Cardiac muscle cell (in vitro differentiated cells and primary cell): ENCODE measurements at regions not wholly inside any gene's neighbourhood (a gene's known extent, or its start where the extent isn't known, plus 50 kb on each side); places are given as distances from the start of the nearest gene placed in this dataset.
"Not testable (repeated sequence)": the region's sequence is repeated elsewhere in the genome, so short reads cannot be mapped to it uniquely, and the experiment has no call there.

ENCODE experiments used
- DNase-seq, 2 donors: peaks; one replicate each; pipeline versions ENCODE4 v3.0.0 to v3.0.0-alpha.2; 2010 to 2017; ENCODE audit warnings: low read depth in 1 of 2, low spot score in 1 of 2
- H3K27ac ChIP-seq: fragments of 200-600 bp; sonication (generic); 2 replicates; pipeline ENCODE4 v1.5.1; 2016
- H3K27me3 ChIP-seq: fragments of 200-600 bp; sonication (generic); 2 replicates; pipeline ENCODE4 v1.6.0; 2016; ENCODE audit warnings: control low read depth
- H3K36me3 ChIP-seq: fragments of 200-600 bp; sonication (generic); 2 replicates; pipeline ENCODE4 v1.5.1; 2016; ENCODE audit warnings: control low read depth
- H3K4me1 ChIP-seq: fragments of 200-600 bp; sonication (generic); 2 replicates; pipeline ENCODE4 v1.8.1; 2017; ENCODE audit warnings: low read depth, mild to moderate bottlenecking, mixed run types
- H3K4me3 ChIP-seq: fragments of 200-600 bp; sonication (generic); 2 replicates; pipeline ENCODE4 v1.5.1; 2016; ENCODE audit warnings: mild to moderate bottlenecking
- H3K9me3 ChIP-seq: fragments of 200-600 bp; sonication (generic); 2 replicates; pipeline ENCODE4 v1.5.1; 2017; ENCODE audit warnings: low read depth, mild to moderate bottlenecking, control low read depth
- TF ChIP-seq, protein P1 (sequence below): IDR thresholded peaks from 2 replicates; pipeline ENCODE4 v1.5.1; 2012; ENCODE audit warnings: low read depth, mild to moderate bottlenecking, low read length

DNA sequence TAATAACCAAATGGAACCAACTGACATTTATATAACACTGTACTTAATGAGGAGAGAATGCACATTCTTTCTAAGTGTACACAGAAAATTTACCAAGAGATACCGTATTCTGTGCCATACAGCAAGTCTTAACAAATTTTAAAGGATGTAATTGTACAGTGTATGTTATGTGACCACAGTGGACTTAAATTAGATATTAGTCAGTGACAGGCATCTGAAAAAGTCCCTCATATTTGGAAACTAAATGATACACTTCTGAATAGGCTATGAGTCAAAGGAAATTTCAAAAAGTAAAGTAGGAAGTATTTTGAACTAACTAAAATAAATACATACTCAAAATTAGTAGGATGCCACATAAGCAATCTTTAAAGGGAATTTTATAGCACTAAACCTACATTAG lies 59.6 kb upstream of the P3H2 start:
- no peaks in the 10 kb centered on the region for H3K27me3 ChIP-seq
- H3K4me3 ChIP-seq: no peak overlapping the region
- H3K36me3 ChIP-seq: no peaks in the 10 kb centered on the region
- DNase-seq: no peak
- H3K9me3 ChIP-seq: no peaks in the 10 kb centered on the region
- TF ChIP-seq, protein P1, sequence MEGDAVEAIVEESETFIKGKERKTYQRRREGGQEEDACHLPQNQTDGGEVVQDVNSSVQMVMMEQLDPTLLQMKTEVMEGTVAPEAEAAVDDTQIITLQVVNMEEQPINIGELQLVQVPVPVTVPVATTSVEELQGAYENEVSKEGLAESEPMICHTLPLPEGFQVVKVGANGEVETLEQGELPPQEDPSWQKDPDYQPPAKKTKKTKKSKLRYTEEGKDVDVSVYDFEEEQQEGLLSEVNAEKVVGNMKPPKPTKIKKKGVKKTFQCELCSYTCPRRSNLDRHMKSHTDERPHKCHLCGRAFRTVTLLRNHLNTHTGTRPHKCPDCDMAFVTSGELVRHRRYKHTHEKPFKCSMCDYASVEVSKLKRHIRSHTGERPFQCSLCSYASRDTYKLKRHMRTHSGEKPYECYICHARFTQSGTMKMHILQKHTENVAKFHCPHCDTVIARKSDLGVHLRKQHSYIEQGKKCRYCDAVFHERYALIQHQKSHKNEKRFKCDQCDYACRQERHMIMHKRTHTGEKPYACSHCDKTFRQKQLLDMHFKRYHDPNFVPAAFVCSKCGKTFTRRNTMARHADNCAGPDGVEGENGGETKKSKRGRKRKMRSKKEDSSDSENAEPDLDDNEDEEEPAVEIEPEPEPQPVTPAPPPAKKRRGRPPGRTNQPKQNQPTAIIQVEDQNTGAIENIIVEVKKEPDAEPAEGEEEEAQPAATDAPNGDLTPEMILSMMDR: no peak
- no peak overlapping the region for H3K27ac ChIP-seq
- peaks cover 11% of the 10 kb centered on the region for H3K4me1 ChIP-seq

DNA sequence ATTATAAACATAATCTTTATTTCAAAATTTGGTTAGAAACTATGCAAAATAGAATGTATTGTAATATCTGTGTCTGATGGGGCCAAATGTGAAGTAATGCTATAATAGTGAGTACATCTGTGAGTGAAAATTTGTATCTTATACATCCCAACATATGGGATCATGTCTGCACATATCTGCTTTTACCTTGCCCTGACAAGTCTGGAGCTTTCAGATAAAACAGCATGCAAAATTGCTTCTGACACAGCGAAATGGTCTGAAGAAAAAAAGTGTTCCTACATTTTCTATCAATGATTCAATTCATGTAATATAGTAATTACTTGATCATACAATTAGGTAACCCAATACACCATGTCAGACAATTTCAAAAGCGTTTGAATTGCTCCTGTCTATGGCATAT lies 58.1 kb upstream of the P3H2 start:
- Histone ChIP-seq H3K9me3 (no peaks in the 10 kb centered on the region), H3K36me3 (no peaks in the 10 kb centered on the region), H3K27ac (no peak overlapping the region), H3K27me3 (no peaks in the 10 kb centered on the region), H3K4me1 (peaks cover 11% of the 10 kb centered on the region), H3K4me3 (no peak overlapping the region)
- no peak for DNase-seq
- TF ChIP-seq, protein P1: no peak

DNA sequence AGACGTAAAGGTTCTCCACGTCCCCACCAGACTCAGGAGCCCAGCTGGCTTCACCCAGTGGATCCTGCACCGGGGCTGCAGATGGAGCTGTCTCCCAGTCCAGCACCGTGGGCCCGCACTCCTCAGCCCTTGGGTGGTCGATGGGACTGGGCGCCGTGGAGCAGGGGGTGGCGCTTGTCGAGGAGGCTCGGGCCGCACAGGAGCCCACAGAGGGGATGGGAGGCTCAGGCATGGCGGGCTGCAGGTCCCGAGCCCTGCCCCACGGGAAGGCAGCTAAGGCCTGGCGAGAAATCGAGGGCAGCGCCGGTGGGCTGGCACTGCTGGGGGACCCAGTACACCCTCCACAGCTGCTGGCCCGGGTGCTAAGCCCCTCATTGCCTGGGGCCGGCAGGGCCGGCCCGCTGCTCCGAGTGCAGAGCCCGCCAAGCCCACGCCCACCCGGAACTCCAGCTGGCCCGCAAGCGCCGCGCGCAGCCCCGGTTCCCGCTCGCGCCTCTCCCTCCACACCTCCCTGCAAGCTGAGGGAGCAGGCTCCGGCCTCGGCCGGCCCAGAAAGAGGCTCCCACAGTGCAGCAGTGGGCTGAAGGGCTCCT lies 56.3 kb upstream of the P3H2 start:
- H3K4me1 ChIP-seq, H3K27me3 ChIP-seq, H3K27ac ChIP-seq, DNase-seq, H3K36me3 ChIP-seq, H3K9me3 ChIP-seq, H3K4me3 ChIP-seq: not testable (repeated sequence)

DNA sequence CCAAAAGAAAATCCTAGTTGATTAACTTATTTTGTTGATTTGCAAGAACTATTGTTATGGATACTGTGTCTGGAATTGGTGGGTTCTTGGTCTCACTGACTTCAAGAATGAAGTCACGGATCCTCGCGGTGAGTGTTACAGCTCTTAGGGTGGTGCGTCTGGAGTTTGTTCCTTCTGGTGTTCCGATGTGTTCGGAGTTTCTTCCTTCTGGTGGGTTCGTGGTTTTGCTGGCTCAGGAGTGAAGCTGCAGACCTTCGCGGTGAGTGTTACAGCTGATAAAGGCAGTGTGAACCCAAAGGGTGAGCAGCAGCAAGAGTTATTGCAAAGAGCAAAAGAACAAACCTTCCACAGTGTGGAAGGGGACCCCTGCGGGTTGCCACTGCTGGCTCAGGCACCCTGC lies 55.4 kb upstream of the P3H2 start:
- H3K27me3 ChIP-seq, H3K4me3 ChIP-seq, H3K36me3 ChIP-seq, H3K4me1 ChIP-seq, DNase-seq, H3K27ac ChIP-seq, H3K9me3 ChIP-seq: not testable (repeated sequence)

DNA sequence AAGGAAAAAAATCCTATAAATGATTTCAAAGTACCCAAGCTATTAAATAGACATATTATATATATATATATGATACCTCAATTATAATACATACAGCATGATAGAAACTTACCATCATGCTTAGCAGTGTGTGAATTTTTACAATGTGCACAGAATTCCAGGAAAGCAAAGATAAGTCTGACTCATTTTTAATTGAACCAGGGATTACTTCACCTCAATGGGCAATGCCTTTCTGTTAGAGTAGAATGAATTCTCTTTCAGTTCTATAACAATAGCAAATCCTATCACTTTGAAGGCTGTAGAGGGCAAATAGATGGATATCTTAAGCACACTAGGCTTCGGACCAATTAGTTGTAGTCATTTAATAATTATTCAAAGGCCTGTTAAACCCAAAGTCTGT lies 54.8 kb upstream of the P3H2 start:
- no peaks in the 10 kb centered on the region for H3K27me3 ChIP-seq
- no peaks in the 10 kb centered on the region for H3K9me3 ChIP-seq
- no peak overlapping the region for H3K4me3 ChIP-seq
- H3K36me3 ChIP-seq: no peaks in the 10 kb centered on the region
- TF ChIP-seq, protein P1: no peak
- peak in 1 of 2 donors; percentile 25 for DNase-seq
- no peaks in the 10 kb centered on the region for H3K4me1 ChIP-seq
- no peak overlapping the region for H3K27ac ChIP-seq

DNA sequence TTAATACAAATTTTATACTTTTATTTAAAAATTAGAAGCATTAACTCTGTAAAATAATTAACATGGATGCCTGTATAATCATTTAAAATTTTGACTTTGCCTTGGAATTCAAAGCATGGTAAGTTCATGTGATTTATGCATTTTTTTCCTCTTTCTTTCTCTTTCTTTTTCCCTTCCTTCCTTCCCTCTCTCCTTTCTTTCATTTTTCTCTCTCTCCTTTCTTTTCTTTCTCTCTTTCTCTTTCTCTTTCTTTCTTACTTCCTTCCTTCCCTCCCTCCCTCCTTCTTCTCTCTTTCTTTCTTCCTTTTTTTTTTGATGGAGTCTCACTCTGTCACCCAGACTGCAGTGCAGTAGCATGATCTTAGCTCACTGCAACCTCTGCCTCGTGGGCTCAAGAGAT lies 53.8 kb upstream of the P3H2 start:
- Histone ChIP-seq H3K4me3 (no peak overlapping the region), H3K27me3 (no peaks in the 10 kb centered on the region), H3K9me3 (no peaks in the 10 kb centered on the region), H3K27ac (no peak overlapping the region), H3K4me1 (no peaks in the 10 kb centered on the region), H3K36me3 (no peaks in the 10 kb centered on the region)
- TF ChIP-seq, protein P1: no peak
- no peak for DNase-seq

DNA sequence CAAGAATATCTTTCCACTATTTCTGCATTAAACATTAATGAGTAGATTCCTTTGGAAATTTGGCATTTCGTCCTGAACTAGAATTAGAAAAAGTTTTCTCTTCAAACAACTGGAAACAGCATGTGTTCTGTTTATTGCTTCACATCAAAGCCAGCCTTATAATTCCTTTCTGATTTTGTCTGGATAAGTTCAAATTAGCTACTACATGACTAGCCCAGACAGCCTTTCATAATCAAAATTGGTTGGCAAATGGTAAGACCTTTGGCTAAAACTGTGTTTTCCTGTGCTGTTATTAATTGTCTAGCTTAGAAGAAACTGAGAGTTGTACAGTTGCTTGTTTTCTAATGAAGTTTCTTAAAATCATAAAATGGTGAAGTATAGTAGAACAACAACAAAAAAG lies 52.7 kb upstream of the P3H2 start:
- H3K9me3 ChIP-seq: no peaks in the 10 kb centered on the region
- H3K4me3 ChIP-seq: no peak overlapping the region
- H3K27me3 ChIP-seq: no peaks in the 10 kb centered on the region
- H3K4me1 ChIP-seq: no peaks in the 10 kb centered on the region
- H3K36me3 ChIP-seq: no peaks in the 10 kb centered on the region
- no peak for DNase-seq
- no peak overlapping the region for H3K27ac ChIP-seq
- TF ChIP-seq, protein P1: no peak
